Skeletal muscle satellite cell (primary cell): ENCODE measurements at regions not wholly inside any gene's neighbourhood (a gene's known extent, or its start where the extent isn't known, plus 50 kb on each side); places are given as distances from the start of the nearest gene placed in this dataset.
A peak's percentile ranks its signal among the peaks of the same experiment; 100 is the strongest.

Experiments
- H3K27me3 ChIP-seq: 2 replicates; pipeline ENCODE4 v1.7.0; 2013; ENCODE audit warnings: low read length; ENCODE audit not compliant: control insufficient read depth, insufficient read depth
- H3K36me3 ChIP-seq: 2 replicates; pipeline ENCODE4 v1.7.0; 2013; ENCODE audit warnings: mild to moderate bottlenecking, control low read depth, low read length; ENCODE audit not compliant: insufficient read depth
- H3K4me1 ChIP-seq: 2 replicates; pipeline ENCODE4 v1.7.0; 2013; ENCODE audit warnings: low read length; ENCODE audit not compliant: control insufficient read depth, insufficient read depth
- H3K4me2 ChIP-seq: 2 replicates; pipeline ENCODE4 v1.7.0; 2013; ENCODE audit warnings: mild to moderate bottlenecking, low read length
- H3K4me3 ChIP-seq: 2 replicates; pipeline ENCODE4 v1.7.0; 2013; ENCODE audit warnings: low read length
- H3K9ac ChIP-seq: 2 replicates; pipeline ENCODE4 v1.7.0; 2013; ENCODE audit warnings: mild to moderate bottlenecking, low read depth, low read length, moderate library complexity
- H3K9me3 ChIP-seq: replicated peaks from 2 replicates; pipeline ENCODE4 v1.7.0; 2013; ENCODE audit warnings: mild to moderate bottlenecking, control low read depth, low read length

GRCh38 chr6:130314271-130314670, 51.5 kb upstream of the TMEM200A start:
- no peak overlapping the region for H3K4me3 ChIP-seq

GRCh38 chr6:130313206-130313605, 52.6 kb upstream of the TMEM200A start:
- Histone ChIP-seq H3K4me3 (no peak overlapping the region), H3K36me3 (no peaks in the 10 kb centered on the region), H3K9me3 (no peaks in the 10 kb centered on the region), H3K4me1 (peaks cover 1% of the 10 kb centered on the region), H3K4me2 (no peak overlapping the region), H3K27me3 (no peaks in the 10 kb centered on the region), H3K9ac (no peak overlapping the region)

More at GRCh38 chr6:130314271-130314670, 51.5 kb upstream of the TMEM200A start:
- Histone ChIP-seq H3K9ac (no peak overlapping the region), H3K9me3 (no peaks in the 10 kb centered on the region), H3K27me3 (no peaks in the 10 kb centered on the region), H3K4me2 (no peak overlapping the region), H3K36me3 (no peaks in the 10 kb centered on the region), H3K4me1 (no peaks in the 10 kb centered on the region)

- H3K4me1 ChIP-seq = peaks cover 13% of the 10 kb centered on the region
- no peaks in the 10 kb centered on the region for H3K9me3 ChIP-seq
- no peak overlapping the region for H3K4me2 ChIP-seq
- H3K36me3 ChIP-seq = no peaks in the 10 kb centered on the region
- no peak overlapping the region for H3K4me3 ChIP-seq
- no peaks in the 10 kb centered on the region for H3K27me3 ChIP-seq
- no peak overlapping the region for H3K9ac ChIP-seq
Measured at GRCh38 chr6:130309028-130309427, 56.8 kb upstream of the TMEM200A start.

DNA sequence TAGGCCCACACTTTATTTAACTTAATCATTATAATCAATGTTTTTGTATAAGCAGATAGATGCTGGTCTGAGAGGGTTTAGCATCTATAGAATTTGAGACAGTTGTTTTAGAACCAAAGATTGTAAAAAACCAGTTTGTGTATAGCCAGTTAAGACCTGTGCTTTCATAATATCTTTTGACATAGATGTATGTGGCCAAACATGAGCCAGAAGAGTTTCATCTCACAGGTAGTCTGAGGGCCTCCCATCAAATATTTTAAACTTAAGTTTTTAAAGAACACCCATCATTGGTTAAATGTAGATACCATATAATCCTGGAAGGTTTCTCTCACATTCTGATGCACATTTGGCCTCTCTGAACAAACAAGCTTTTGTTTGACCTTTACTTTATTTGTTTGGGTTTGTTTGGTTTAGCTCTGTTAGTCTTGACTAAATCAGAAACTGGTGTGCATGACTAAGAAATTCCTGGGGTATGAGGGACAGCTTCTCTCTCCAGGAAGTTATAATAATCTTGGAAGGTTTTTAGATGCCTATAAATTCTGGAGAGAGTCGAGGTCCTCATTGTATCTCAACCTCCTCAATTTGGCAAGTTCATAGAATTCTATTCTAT, 58.0 kb upstream of the TMEM200A start:
- Histone ChIP-seq H3K9ac (no peak overlapping the region), H3K36me3 (no peaks in the 10 kb centered on the region), H3K4me1 (peaks cover 13% of the 10 kb centered on the region), H3K27me3 (no peaks in the 10 kb centered on the region), H3K4me2 (peak overlapping the region; percentile 52), H3K4me3 (no peak overlapping the region), H3K9me3 (no peaks in the 10 kb centered on the region)

DNA sequence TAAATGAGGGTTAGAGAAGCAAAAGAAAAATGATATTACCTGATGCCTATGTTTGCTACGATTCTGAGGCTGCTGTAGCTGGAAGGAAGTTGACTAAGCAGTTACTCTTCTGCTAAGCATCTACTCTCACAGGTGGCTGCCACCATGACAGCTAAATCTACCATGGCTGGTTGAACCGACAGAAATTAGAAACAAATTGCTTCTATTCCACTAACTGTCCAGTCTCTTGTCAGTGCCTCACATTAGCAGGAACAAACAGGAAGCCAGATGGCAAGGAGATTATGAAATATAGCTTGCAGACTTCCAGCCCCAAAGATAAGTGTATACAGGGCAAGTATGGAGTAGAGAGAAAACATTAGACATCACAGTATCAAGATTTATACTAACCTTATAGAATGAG, 59.4 kb upstream of the TMEM200A start:
- no peak overlapping the region for H3K4me2 ChIP-seq
- no peaks in the 10 kb centered on the region for H3K9me3 ChIP-seq
- H3K4me3 ChIP-seq = no peak overlapping the region
- H3K36me3 ChIP-seq = no peaks in the 10 kb centered on the region
- peaks cover 13% of the 10 kb centered on the region for H3K4me1 ChIP-seq
- H3K9ac ChIP-seq = no peak overlapping the region
- H3K27me3 ChIP-seq = no peaks in the 10 kb centered on the region

DNA sequence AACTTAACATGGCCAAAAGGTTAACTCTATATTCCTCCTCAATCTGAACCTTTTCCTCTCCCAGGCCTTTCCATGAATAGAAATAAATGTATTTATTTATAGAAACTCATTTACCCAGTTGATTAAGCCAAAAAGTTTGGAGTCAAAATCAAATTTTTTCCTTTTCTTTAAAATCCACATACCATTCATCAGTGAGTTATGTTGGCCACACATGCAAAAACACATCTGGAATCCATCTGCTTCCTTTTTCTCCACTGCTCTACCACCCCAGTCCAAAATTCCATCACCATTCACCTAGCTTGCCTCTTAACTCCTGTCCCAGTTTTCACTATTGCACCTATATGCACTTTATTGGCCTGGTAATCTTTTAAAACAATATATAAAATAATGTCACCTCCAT, 62.4 kb upstream of the TMEM200A start:
- Histone ChIP-seq H3K9me3 (no peaks in the 10 kb centered on the region), H3K4me1 (peaks cover 13% of the 10 kb centered on the region), H3K27me3 (no peaks in the 10 kb centered on the region), H3K4me2 (no peak overlapping the region), H3K9ac (no peak overlapping the region), H3K36me3 (no peaks in the 10 kb centered on the region), H3K4me3 (no peak overlapping the region)

DNA sequence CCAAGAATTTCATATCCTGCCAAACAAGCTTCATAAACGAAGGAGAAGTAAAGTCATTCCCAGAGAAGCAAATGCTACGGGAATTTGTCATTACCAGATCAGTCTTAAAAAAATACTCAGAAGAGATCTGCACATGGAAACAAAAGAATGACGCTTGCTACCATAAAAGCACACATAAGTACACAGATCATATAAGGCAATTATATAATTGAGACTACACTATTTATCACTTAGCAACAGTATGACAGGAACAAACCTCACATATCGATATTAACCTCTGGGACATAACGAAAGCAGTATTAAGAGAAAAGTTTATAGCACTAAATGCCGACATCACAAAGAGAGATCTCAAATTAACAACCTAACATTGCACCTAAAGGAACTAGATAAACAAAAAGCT, 67.6 kb upstream of the TMEM200A start:
- H3K27me3 ChIP-seq = no peaks in the 10 kb centered on the region
- H3K4me3 ChIP-seq = no peak overlapping the region
- no peaks in the 10 kb centered on the region for H3K36me3 ChIP-seq
- H3K9ac ChIP-seq = no peak overlapping the region
- no peaks in the 10 kb centered on the region for H3K9me3 ChIP-seq
- no peaks in the 10 kb centered on the region for H3K4me1 ChIP-seq
- H3K4me2 ChIP-seq = no peak overlapping the region

DNA sequence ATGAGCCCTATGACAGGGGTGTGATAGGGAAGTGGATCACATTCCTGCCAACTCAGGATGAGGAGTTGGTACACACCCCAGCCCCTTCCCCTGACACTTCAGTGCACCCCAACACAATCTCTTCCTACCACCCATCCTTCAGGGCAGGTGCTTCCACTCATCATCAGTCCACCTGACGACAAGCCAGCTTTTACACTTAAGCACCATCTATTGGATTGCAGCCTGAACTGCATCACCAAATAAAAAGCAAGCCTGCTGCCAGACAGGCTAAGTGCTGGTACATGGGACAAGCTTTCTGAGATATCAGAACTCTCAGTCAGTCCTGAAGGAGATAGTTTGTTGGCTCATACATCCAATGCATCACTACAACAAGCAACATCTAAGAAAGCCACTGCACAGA, 69.0 kb upstream of the TMEM200A start:
- Histone ChIP-seq H3K27me3 (no peaks in the 10 kb centered on the region), H3K4me2 (no peak overlapping the region), H3K36me3 (no peaks in the 10 kb centered on the region), H3K9me3 (no peaks in the 10 kb centered on the region), H3K9ac (no peak overlapping the region), H3K4me3 (no peak overlapping the region), H3K4me1 (no peaks in the 10 kb centered on the region)

GRCh38 chr6:130293800-130294199, 71.0 kb upstream of the SAMD3 start:
- no peaks in the 10 kb centered on the region for H3K27me3 ChIP-seq
- H3K36me3 ChIP-seq = no peaks in the 10 kb centered on the region
- H3K4me3 ChIP-seq = no peak overlapping the region
- H3K4me1 ChIP-seq = no peaks in the 10 kb centered on the region
- H3K9ac ChIP-seq = no peak overlapping the region
- no peak overlapping the region for H3K4me2 ChIP-seq
- H3K9me3 ChIP-seq = no peaks in the 10 kb centered on the region

- Histone ChIP-seq H3K9me3 (no peaks in the 10 kb centered on the region), H3K9ac (no peak overlapping the region), H3K4me2 (no peak overlapping the region), H3K4me3 (no peak overlapping the region), H3K27me3 (no peaks in the 10 kb centered on the region), H3K36me3 (no peaks in the 10 kb centered on the region), H3K4me1 (no peaks in the 10 kb centered on the region)
Measured at GRCh38 chr6:130288065-130288464, 65.3 kb upstream of the SAMD3 start.

DNA sequence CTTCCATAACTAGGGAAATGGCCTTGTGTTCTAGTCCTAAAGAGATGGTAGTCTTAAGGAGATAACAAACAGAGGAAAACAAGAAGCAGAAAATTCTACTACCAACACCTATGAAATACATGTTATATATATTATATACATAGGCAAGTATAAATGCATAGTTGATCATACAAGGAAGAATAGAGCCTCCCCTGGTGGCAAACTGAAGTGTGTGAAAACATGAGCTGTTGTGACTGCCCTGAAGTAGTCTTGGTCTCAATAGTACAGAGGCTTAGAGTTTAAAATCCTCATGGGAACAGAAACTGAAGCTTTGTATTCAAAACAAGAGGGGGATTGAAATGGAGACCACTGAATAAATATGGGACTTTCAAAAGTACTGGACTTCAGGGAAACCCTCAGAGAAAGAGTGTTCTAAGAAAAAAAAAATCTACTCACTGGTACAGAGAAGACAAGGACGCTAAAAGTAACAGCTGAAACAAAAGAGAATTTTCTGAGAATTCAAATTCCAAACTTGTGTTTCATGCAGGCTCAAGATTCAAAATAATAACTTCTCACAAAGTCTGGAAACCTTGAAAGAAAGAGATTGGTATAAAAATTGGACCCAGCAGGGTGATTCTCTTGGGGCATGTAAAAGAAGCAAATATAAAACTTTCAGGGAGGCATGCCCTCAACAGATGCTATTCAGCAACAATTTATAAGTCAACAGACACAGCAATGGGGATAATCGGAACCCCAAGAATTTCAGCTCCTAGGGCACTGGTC, 59.7 kb upstream of the SAMD3 start:
- Histone ChIP-seq H3K4me1 (no peaks in the 10 kb centered on the region), H3K9me3 (no peaks in the 10 kb centered on the region), H3K36me3 (no peaks in the 10 kb centered on the region), H3K9ac (peak overlapping the region; percentile 17), H3K4me3 (no peak overlapping the region), H3K27me3 (no peaks in the 10 kb centered on the region), H3K4me2 (no peak overlapping the region)

DNA sequence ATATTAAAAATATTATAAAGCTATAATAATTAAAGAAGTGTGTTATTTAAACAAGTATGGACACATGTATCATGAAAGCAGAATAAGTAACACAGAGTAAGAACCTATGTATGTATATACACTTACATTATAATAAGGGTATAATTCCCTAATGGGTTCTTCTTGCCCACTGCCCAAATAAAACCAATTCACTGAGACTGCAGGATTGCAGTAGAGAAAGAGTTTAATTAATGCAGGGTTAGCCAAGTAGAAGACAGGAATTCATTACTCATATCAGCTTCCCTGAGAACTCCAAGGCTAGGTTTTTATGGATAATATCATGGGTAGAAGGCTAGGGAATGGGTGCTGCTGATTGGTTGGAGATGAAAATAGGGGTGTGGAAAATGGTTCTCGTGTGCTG, 53.8 kb upstream of the SAMD3 start:
- Histone ChIP-seq H3K36me3 (no peaks in the 10 kb centered on the region), H3K4me2 (no peak overlapping the region), H3K4me1 (no peaks in the 10 kb centered on the region), H3K4me3 (no peak overlapping the region), H3K9ac (no peak overlapping the region), H3K9me3 (peaks cover 4% of the 10 kb centered on the region), H3K27me3 (no peaks in the 10 kb centered on the region)
